ENCODE measurements at regions not wholly inside any gene's neighbourhood (a gene's known extent, or its start where the extent isn't known, plus 50 kb on each side); places are given as distances from the start of the nearest gene placed in this dataset.
"Not testable (repeated sequence)": the region's sequence is repeated elsewhere in the genome, so short reads cannot be mapped to it uniquely, and the experiment has no call there.

DNA sequence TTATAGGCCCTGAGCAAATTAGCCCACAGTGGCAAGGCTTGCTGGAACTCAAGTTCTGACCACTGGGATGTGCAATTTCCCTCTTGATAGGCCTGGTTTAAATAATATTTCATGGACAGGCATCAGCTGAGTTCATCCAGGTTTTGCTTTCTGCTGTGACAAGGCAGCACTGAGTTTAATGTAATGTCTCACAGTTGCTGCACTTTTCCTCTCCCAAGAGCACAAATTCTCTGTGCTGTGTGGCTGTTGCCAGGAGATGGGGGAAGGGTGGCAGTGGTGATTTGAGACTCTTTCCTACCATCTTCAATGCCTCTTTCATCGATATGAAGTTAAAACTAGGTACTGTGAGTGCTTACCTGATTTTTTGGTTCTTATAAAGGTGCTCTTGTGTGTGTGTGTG, 272.8 kb upstream of the STXBP6 start:
- DNase-seq (ENCODE audit: low read depth) = no peak
- TF ChIP-seq, protein P1, sequence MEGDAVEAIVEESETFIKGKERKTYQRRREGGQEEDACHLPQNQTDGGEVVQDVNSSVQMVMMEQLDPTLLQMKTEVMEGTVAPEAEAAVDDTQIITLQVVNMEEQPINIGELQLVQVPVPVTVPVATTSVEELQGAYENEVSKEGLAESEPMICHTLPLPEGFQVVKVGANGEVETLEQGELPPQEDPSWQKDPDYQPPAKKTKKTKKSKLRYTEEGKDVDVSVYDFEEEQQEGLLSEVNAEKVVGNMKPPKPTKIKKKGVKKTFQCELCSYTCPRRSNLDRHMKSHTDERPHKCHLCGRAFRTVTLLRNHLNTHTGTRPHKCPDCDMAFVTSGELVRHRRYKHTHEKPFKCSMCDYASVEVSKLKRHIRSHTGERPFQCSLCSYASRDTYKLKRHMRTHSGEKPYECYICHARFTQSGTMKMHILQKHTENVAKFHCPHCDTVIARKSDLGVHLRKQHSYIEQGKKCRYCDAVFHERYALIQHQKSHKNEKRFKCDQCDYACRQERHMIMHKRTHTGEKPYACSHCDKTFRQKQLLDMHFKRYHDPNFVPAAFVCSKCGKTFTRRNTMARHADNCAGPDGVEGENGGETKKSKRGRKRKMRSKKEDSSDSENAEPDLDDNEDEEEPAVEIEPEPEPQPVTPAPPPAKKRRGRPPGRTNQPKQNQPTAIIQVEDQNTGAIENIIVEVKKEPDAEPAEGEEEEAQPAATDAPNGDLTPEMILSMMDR (IDR thresholded peaks at IDR 0.05; ENCODE audit: insufficient read depth, low read depth, low read length, missing control alignments) = no peak
- no peak overlapping the region for H3K4me3 ChIP-seq (ENCODE audit: low read length)

DNA sequence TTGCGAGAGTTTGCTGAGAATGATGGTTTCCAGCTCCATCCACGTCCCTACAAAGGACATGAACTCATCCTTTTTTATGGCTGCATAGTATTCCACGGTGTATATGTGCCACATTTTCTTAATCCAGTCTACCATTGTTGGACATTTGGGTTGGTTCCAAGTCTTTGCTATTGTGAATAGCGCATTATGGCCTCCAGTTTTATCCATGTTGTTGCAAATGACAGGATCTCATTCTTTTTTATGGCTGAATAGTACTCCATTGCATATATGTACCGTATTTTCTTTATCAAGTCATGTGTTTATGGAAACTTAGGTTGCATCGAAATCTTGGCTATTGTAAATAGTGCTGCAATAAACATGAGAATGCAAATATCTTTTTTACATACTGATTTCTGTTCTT, 266.1 kb upstream of the STXBP6 start:
- not testable (repeated sequence) for H3K4me3 ChIP-seq (ENCODE audit: low read length); DNase-seq (ENCODE audit: low read depth)

DNA sequence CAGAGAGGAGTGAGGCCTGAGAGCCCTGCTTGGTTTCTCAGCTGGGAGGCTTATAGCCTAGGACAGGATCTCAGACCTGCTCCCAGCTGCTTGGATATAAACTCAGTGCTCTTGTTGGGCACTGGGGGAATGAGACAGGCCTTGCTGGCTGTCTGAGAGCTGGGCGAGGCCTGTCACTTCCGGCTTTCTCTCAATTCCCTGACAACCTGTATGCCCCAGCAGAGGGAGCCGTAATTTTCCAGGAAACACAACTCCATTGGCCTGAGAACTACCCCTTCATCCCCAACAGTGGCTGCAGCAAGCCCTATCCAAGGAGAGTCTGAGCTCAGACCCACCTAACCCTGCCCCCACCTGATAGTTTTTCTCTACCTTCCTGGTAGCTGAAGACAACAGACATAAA, 258.3 kb upstream of the STXBP6 start:
- DNase-seq (ENCODE audit: low read depth) = peak; percentile 1
- no peak overlapping the region for H3K4me3 ChIP-seq (ENCODE audit: low read length)
- TF ChIP-seq, protein P1 (IDR thresholded peaks at IDR 0.05; ENCODE audit: insufficient read depth, low read depth, low read length, missing control alignments) = no peak

DNA sequence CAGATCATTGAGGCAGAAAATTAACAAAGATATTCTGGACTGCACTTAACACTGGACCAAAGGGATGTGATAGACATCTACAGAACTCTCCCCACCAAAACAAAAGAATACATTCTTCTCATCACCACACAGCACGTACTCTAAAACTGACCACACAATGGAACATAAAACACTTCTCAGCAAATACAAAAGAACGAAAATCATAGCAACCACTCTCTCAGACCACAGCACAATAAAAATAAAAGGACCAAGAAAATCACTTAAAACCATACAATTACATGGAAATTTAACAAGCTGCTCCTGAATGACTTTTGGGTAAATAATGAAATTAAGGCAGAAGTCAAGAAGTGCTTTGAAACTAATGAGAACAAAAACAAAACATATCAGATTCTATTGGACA, 254.0 kb upstream of the STXBP6 start:
- TF ChIP-seq, protein P1 (IDR thresholded peaks at IDR 0.05; ENCODE audit: insufficient read depth, low read depth, low read length, missing control alignments) = no peak
- no peak overlapping the region for H3K4me3 ChIP-seq (ENCODE audit: low read length)
- DNase-seq (ENCODE audit: low read depth) = no peak

DNA sequence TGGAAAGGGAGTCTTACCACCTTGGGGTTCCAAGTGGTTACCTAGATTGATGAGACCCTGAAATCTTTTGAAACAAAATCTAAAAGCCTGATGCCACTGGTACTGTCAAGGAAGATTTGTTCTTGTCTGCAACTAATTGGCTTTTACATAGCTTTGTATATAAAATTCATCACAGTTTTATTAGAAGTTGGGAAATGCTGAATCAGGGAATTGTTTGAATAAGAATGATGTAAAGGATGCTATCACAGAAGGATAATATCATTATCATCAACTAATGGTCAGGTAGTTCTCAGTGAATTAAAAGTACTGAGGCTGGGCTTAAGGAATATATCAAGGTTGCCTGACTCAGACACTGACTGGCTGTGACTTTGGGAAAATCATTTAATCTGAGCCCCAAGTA, 248.3 kb upstream of the STXBP6 start:
- DNase-seq (ENCODE audit: low read depth) = no peak
- H3K4me3 ChIP-seq (ENCODE audit: low read length) = no peak overlapping the region
- TF ChIP-seq, protein P1 (IDR thresholded peaks at IDR 0.05; ENCODE audit: insufficient read depth, low read depth, low read length, missing control alignments) = no peak

DNA sequence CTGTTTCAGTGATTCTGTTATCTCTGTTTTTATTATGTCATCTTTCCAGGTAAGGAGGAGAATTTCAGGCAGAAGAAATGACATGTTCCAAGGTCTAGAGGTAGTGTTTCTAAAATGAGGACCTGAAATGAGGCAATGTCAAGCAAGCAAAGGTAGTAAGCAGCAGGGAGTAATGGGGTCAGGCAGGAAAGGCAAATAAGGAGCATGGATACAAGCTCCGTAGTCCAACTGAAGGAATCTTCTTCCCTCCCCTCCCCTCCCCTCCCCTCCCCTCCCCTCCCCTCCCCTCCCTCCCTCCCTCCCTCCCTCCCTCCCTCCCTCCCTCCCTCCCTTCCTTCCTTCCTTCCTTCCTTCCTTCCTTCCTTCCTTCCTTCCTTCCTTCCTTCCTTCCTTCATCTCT, 240.2 kb upstream of the STXBP6 start:
- not testable (repeated sequence) for DNase-seq (ENCODE audit: low read depth); H3K4me3 ChIP-seq (ENCODE audit: low read length)

DNA sequence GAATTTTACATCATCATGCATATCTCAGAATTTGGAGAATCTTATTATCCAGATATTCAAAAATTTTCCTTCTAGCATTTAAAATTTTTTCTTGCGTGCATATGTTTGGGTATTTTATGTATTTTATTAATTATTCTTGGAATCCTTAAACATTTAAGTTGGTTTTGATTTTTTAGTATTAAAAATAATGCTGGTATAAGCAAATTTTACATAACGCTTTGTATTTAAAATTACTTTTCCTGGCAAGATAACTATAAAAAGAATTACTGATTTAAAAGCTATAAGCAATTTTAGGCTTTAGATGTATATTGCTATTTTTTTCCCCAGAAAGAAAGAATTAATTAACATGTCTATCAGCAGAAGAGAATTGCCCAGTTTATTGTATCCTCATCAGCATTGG, 224.6 kb upstream of the STXBP6 start:
- no peak for DNase-seq (ENCODE audit: low read depth)
- TF ChIP-seq, protein P1 (IDR thresholded peaks at IDR 0.05; ENCODE audit: insufficient read depth, low read depth, low read length, missing control alignments) = no peak
- H3K4me3 ChIP-seq (ENCODE audit: low read length) = no peak overlapping the region

DNA sequence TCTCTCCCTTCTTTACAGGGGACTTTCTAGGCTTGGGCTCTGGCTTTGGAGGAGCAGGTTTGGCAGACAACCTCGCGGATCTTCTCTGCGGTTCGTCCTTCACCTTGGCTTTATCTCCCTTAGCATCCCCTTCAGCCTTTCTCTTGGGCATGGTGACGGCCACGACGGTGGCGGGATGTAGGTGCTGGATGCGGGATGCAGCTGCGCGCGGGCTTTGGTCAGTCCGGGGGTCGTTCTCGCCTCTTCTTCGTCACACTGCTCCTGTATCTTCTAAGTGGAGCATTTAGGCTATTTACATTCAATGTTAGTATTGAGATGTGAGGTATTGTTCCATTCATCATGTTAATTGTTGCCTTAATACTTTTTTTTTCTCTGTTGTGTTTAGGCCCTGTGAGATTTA, 217.2 kb upstream of the STXBP6 start:
- H3K4me3 ChIP-seq (ENCODE audit: low read length) = no peak overlapping the region
- TF ChIP-seq, protein P1 (IDR thresholded peaks at IDR 0.05; ENCODE audit: insufficient read depth, low read depth, low read length, missing control alignments) = no peak
- no peak for DNase-seq (ENCODE audit: low read depth)

All from epithelial cell of esophagus (primary cell).